GM21529 (cell line): ENCODE measurements at regions not wholly inside any gene's neighbourhood (a gene's known extent, or its start where the extent isn't known, plus 50 kb on each side); places are given as distances from the start of the nearest gene placed in this dataset.

Experiments used
- ATAC-seq: cut with Tn5 transposase; IDR thresholded peaks from one replicate; pipeline ENCODE4 v1.9.1; 2021; ENCODE audit not compliant: unreplicated experiment

DNA sequence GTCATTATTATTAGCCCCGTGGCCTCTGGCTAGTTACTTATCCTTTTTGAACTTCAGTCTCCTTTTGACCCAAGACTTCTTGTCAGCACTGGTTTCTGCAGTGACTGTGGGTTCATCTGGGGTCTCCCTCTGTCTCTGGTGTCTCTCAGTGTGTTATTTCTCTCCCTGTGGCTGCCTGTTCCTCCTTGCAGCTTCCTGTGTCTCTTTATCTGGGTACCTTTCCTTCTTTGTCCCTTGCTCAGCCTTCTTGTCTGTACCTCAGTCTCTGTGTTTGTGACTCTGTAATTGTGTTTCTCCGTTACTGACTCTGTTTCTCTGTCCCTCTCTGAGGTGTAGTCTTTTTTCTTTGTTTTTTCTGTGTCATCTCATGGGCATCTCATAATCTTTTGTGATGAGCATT is 102.6 kb upstream of the CDH11 start:
- no peak for ATAC-seq

GRCh38 chr16:65223335-65223734 is 101.5 kb upstream of the CDH11 start:
- ATAC-seq, result no peak

DNA sequence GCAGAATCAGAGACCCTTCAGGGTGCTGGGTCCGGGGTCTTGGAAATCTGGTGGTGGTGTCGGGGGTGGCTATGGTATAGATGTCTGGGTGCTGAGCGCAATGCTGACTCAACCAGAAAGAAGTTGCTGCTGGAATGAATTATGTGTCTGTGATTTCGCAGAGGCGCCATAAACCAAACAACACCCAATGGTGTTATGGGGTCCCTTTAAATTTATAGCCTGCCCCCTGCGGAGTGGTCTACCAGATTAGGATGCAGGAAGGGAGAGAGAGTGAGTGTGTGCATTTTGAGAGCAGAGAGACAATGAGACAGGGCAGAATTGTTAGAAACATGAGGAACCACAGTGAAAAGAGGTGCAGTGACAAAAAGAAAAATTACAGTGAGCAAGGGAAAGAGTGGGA is 100.7 kb upstream of the CDH11 start:
- ATAC-seq, result no peak

DNA sequence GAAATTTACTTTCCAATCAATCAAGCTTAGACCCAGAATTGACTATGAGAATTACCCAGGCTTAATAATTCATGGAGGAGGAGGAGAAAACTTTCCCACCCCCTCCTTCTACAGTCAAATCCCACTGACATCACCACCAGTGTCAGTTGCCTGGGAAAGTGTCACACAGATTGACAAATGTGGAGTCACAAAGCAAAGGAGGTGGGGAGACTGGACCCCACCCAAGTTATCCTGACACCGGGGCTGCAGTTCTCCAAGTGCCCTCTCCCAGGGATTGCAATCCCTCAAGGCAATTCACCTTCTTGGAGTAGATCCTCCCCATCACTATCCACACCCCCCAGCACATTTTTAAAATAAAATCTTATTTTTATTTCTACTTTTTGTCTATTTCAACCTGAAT is 100.2 kb upstream of the CDH11 start:
- no peak for ATAC-seq

- ATAC-seq, result no peak
Observed at GRCh38 chr16:65219786-65220185, 97.9 kb upstream of the CDH11 start.

DNA sequence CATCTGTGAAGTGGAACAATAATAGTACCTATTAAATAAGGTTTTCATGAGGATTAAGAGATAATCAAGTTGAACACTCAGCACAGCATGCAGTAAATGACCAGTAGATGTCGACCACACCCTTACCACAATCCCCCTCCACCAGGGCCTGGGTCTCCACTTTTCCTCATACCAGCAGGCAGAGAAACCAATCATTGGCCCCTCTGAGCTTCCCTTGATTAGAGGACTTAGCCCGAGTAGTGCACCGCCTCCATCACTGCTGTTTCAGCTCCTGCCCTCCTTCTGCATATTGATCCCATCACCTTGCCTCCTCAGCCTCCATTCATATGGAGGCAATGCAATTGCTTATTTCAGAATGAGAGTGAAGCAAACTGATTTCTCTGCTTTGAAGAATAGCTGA is 96.5 kb upstream of the CDH11 start:
- ATAC-seq, result no peak

DNA sequence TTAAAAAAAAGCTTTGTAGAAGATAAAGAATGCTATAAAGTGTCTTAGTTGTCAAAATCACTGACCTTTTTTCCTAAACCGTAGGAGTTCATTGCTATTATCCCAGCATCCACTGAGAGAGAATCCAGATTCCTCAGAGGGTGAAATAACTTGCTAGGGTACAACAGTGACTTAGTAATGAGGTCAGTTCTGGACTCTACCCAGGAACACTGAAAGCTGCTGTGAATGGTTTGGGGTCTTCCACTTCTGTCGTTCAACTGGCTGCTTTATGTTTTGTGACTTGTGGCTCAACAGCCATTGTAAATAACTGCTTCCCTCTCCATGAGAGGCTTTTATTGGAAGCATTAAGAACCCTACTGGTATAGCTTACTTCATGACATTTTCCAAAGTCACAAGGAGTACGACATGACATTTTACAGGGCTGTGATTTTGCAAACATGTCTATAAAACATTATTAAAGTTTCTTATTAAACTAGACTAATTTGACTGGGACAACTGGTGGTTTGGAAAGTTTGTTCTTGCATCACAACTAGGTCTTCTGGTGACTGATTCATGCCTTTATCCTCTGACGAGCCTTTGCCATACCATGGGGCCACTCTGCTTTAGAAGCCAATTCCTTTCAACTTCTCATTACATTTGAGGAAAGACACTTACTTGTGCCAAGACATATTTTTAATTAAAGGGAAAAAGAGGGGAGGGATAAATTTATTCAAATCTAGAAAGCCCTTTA is 92.2 kb upstream of the CDH11 start:
- no peak for ATAC-seq

DNA sequence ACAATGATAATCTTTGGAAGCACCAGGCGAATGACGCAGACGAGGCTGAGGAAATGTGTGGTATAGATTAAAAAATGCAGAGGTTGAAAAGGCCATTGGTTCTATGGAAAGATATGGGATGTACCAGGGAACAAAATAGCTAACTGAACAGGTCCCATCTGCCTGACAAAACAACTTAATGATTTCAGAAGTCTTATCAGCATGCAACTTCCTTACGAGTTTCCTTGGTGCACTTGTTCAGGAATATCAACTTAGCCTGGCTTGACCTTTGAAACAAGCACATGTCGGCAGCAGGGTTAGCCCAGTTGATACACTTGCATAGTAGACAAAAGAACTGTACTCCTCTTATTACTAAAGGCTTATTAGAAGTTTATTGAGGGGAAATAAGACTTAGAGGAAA is 90.9 kb upstream of the CDH11 start:
- no peak for ATAC-seq

- ATAC-seq, result no peak
Observed at GRCh38 chr16:65212240-65212639, 90.4 kb upstream of the CDH11 start.

DNA sequence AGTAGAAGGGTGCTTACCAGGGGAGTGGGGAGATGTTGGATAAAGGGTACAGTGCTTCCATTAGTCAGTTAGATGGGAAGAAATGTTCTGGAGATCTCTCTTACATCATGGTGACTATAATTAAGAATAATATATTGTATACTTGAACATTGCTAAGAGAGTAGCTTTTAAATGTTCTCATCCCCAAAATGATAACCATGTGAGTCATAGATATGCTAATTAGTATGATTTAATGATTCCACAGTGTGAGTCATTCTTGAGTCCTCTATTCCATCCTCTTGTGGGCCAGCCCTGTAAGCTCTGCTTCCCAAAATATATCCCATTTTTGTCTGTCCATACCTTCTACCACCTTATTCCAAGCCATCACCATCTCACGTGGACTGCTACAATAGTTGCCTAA is 80.6 kb upstream of the CDH11 start:
- ATAC-seq, result no peak

- no peak for ATAC-seq
Observed at GRCh38 chr16:65201511-65201910, 79.6 kb upstream of the CDH11 start.

GRCh38 chr16:65200857-65201256 is 79.0 kb upstream of the CDH11 start:
- ATAC-seq, result no peak

DNA sequence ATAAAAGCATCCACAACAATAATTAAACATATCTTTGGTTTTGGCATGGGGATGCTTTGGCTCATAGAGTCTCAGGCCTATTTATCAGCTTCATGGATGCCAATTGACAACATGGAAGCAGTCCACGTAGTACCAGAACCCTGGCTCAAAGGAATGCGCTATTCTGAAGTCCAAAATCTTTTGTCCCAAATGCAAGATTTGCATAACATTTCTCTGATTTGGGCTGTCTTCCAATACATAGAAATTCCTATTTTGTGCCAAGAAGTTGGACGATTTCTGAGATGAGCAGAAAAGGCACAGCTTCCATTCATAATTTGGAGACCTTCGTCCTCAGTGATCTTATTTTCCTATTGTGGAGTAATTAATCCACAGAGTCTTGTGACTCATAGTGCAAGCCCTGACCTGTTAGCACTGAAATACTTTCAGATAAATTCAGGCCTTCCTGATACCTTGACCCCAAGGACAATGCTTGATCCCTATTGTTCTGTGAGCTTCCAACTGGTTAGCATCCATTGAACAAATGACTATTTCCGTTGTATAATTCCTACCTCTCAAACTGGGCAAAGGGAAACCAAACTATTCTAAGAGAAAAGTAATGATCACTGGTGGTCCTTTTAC is 78.4 kb upstream of the CDH11 start:
- ATAC-seq, result no peak

DNA sequence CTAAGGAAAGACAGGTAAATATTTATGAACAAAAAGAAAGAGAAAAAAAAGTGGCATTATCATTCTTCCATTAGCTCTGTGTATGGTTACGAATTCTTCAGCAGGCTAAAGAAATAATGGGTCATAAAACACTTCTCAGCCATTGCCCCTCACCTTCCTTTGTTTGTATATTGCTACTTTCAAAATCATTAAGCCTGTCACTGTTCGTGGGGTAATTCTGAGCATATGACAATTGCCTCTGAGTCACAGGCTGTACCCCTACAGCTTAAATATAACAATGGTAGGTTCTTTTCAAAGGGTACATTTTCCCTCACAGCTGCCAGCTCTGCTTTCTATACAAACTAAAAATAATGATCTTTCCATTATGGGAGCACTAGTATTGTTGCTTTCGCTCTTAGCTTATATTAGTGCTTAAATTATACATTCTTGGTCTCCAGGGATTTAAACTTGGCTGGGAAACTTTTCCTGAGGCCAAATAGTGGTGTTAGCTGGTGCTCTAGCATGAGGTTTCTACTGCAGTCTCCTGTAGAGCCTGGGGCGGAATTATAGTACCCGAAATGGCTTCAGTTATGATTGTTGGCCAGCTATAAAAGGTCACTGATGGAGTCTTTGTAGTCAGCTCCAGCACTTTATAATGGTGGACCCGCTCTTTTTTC is 74.7 kb upstream of the CDH11 start:
- ATAC-seq, result no peak

DNA sequence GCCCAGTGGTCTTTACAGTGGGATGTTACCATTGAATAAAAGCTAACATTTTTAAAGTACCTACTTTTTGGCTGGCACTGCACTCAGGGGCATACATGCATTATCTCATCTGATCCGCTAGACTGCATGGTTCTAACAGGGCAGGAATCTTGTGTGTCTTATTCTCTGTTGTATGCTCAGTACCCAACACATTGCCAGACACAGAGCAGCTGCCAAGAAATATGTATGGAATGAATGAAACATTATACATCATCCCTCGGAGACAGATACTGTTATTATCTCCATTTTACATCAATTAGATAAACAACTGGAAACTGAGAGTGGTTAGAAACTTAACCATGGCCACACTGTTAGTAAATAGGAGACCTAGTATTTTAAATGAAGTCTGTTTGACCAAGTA is 74.1 kb upstream of the CDH11 start:
- no peak for ATAC-seq

DNA sequence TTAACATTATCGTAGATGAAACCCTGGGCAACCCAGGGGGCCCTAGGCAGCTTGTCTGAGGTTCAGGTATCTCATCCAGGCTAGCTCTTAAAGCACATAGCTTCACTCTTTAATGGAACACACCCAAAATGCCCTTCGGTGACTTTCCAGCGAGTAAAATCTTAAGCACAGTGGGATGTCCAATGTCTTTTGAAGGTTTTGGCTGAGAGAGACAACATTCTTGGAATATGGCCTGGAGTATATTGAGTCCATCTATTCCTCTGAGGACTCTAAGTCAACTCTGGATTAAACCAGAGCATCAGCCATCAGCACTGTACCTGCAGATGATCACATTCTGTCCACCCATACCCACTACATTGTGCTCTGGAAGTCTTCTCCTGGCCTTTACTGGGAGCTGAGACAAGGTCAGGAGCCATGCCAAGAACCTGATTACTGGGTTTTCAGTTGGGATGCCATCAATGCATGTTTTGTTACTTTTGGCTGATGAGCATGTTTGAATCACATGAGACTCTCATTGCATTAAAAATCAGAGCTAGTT is 63.4 kb upstream of the CDH11 start:
- no peak for ATAC-seq

- no peak for ATAC-seq
Observed at GRCh38 chr16:65181071-65181561, 59.3 kb upstream of the CDH11 start.

GRCh38 chr16:65178151-65178550 is 56.3 kb upstream of the CDH11 start:
- ATAC-seq, result no peak

- no peak for ATAC-seq
Observed at GRCh38 chr16:65176603-65177002, 54.7 kb upstream of the CDH11 start.

GRCh38 chr16:65172356-65172755 is 50.5 kb upstream of the CDH11 start:
- no peak for ATAC-seq
